ENCODE measurements at regions not wholly inside any gene's neighbourhood (a gene's known extent, or its start where the extent isn't known, plus 50 kb on each side); places are given as distances from the start of the nearest gene placed in this dataset.

DNA sequence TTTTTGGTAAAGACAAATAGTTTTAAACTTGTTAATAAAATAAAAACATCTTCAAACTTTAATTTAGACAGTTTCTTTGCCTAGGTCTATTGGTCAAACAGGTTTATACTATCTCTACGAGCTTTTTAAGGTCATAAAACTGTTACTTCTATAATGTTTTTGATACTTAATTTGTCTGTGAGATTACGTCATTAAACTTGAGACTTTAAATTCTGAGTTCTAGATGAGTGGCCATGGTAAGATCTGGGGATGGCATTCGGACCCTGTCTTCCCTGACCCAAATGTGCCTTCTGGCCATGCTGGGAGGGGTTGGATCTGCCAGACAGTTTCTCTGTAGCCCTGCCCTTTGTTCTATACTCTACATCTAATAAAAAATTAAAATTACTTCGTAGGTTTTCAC lies 497.8 kb downstream of the TMEM135 start:
- TF ChIP-seq ZNF274 (IDR thresholded peaks at IDR 0.05; ENCODE audit: low read depth, low read length) (no peak), YY1 (IDR thresholded peaks at IDR 0.05; ENCODE audit: insufficient read depth, insufficient read length) (no peak), SUZ12 (IDR thresholded peaks at IDR 0.05; ENCODE audit: extremely low read depth, insufficient read depth, insufficient read length) (no peak)
